ENCODE measurements at regions not wholly inside any gene's neighbourhood (a gene's known extent, or its start where the extent isn't known, plus 50 kb on each side); places are given as distances from the start of the nearest gene placed in this dataset.

DNA sequence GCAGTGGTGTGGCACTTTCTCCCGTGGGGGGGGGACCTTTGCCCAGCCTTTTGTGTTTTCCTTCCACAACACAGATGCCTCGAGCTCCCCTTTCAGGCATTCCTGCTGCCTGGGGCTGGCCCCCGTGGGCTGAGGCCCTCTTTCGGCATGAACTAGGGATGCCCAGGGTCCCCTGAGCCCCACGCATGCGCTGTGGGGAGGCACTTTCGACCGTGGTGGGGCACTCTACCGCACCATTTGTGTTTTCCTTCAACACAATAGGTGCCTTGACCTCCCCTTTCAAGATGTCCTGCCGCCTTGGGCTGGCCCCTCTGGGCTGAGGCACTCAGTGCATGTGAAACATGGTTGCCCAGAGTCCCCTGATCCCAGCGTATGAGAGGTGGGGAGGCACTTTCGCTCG is 363.7 kb downstream of the ALG10 start:
- no peak for DNase-seq

DNA sequence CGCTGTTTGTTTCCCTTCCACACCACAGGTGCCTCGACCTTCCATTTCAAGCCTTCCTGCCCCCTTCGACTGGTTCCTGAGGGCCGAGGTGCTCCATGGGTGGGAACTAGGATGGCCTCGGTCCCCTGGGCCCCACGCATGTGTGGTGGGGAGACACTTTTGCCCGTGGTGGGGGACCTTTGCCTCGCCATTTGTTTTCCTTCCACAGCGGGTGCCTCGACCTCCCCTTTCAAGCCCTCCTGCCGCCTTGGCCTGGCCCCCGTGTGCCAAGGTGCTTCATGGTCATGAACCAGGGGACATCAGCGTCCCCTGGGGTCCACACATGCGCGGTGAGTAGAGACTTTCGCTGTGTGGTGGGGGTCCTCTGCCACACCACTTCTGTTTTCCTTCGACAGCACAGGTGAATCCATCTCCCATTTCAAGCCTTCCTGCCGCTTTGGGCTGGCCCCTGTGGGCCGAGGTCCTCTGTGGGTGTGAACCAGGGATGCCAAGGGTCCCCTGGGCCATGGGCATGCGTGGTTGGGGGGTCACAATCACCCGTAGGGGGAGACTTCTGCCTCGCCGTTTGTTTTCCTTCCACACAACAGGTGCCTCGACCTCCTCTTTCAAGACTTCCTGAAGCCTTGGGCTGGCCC is 364.4 kb downstream of the ALG10 start:
- no peak for DNase-seq

GRCh38 chr12:34387711-34388635 is 365.7 kb downstream of the ALG10 start:
- no peak for DNase-seq

- peak; percentile 37 for DNase-seq
These were observed 366.5 kb downstream of the ALG10 start for GRCh38 chr12:34388636-34389377.

DNA sequence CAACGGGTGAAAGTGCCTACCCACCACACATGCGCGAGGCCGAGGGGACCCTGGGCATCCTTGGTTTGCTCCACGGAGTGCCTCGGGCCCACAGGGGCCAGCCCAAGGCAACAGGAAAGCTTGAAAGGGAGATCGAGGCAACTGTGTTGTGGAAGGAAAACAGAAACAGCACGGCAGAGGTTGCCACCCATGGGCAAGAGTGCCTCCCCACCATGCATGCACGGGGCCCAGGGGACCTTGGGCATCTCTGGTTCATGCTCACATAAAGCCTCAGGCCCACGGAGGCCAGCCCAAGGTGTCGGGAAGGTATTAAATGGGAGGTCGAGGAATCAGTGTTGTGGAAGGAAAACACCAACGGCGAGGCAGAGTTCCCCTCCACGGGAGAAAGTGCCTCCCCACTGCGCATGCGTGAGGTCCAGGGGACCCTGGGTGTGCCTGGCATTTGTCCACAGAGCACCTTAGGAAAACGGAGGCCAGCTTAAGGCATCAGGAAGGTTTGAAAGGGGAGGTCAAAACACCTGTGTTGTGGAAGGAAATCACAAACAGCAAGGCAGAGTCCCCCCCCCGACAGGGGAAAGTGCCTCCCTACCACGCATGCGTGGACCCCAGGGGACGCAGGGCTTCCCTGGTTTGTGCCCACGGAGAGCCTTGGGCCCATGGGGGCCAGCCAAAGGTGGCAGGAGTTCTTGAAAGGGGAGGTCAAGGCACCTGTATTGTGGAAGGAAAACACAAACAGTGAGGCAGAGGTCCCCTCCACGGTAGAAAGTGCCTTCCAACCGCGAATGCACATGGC is 367.3 kb downstream of the ALG10 start:
- DNase-seq: peak; percentile 56

DNA sequence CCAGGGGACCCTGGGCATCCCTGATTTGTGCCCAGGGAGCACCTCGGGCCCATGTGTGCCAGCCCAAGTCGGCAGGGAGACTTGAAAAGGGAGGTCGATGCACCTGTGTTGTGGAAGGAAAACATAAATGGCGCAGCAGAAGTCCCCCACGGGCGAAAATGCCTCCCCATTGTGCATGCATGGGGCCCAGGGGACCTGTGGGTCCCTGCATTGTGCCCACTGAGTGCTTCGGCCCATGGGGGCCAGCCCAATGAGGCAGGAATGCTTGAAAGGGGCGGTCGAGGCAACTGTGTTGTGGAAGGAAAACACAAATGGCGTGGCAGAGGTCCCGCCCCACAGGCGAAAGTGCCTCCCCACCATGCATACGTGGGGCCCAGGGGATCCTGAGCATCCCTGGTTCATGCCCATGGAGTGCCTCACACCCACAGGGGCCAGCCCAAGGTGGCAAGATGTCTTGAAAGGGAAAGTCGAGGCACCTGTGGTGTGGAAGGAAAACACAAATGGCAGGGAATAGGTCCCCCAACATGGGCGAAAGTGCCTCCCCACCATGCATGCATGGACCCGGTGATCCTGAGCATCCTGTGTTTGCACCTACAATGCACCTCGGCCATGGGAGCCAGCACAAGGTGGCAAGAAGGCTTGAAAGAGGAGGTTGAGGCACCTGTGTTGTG is 368.0 kb downstream of the ALG10 start:
- DNase-seq: peak; percentile 58

DNA sequence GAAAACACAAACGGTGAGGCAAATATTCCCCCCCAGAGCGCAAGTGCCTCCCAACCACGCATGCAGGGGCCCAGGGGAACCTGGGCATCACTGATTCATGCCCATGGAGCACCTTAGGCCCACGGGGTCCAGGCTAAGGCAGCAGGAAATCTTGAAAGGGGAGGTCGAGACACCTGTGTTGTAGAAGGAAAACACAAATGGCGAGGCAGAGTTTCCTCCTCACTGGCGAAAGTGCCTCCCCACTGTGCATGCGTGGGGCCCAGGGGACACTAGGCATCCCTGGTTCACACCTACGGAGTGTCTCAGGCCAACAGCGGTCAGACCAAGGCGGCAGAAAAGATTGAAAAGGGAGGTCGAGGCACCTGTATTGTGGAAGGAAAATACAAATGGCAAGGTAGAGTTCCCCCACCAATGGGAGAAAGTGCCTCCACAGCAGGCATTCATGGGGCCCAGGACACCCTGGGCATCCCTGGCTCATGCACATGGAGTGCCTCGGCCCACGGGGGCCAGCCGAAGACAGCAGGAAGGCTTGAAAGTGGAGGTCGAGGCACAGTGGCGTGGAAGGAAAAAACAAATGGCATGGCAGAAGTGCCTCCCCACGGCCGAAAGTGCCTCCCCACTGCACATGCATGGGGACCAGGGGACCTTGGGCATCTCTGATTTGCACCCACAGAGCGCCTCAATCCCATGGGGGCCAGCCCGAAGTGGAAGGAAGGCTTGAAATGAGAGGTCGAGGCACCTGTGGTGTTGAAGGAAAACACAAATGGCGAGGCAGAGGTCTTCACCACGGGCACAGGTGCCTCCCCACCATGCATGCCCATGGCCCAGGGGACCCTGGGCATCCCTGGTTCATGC is 368.8 kb downstream of the ALG10 start:
- DNase-seq: peak; percentile 46

GRCh38 chr12:34391771-34392581 is 369.7 kb downstream of the ALG10 start:
- peak; percentile 39 for DNase-seq

- DNase-seq: peak; percentile 41
These were observed 370.4 kb downstream of the ALG10 start for GRCh38 chr12:34392741-34393085.

DNA sequence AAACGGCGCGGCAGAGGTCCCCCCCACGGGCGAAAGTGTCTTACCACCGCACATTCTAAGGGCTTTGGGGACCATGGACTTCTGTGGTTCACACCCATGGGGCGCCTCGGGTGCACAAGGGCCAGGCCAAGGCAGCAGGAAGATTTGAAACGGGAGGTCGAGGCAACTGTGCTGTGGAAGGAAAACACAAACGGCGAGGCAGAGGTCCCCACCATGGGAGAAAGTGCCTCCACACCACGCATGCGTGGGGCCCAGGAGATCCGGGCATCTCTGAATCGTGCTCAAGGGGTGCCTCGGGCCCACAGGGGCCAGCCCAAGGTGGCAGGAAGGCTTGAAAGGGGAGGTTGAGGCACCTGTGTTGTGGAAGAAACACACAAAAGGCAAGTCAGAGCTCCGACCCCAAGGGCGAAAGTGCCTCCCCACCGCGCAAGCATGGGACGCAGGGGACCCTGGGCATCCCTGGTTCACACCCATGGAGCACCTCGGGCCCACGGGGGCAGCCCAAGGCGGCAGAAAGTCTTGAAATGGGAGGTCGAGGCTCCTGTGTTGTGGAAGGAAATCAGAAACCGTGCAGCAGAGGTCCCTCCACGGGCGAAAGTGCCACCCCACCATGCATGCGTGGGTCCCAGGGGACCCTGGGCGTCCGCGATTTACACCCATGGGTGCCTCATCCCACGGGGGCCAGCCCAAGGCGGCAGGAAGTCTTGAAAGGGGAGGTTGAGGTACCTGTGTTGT is 371.0 kb downstream of the ALG10 start:
- peak; percentile 58 for DNase-seq

GRCh38 chr12:34393821-34394150 is 371.5 kb downstream of the ALG10 start:
- DNase-seq: peak; percentile 38

GRCh38 chr12:34394211-34395055 is 372.1 kb downstream of the ALG10 start:
- peak; percentile 59 for DNase-seq

DNA sequence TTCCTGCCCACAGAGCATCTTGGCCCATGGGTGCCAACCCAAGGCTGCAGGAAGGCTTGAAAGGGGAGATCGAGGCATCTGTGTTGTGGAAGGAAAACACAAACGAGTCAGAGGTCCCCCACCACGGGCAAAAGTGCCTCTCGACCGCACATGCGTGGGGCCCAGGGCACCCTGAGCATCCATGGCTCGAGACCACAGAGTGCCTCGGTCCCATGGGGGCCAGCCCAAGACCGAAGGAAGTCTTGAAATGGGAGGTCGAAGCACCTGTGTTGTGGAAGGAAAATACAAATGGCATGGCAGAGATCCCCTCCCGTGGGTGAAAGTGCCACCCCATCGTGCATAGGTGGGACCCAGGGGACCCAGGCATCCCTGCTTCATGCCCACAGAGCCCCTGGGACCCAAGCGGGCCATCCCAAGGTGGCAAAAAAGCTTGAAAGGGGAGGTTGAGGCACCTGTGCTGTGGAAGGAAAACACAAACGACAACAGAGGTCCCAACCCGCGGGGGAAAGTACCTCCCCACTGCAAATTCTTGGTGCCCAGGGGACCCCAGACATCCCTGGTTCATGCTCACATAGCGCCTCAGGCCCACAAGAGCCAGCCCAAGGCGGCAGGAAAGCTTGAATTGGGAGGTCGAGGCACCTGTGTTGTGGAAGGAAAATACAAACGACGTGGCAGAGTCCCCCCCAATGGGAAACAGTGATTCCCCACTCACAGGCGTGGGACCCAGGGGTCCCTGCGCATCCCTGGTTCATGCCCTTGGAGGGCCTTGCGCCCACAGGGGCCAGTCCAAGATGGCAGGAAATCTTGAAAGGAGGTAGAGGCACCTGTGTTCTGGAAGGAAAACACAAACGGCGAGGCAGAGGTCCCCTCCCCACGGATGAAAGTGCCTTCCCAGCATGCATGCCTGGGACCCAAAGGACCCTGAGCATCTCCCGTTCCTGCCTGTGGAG is 373.0 kb downstream of the ALG10 start:
- peak; percentile 52 for DNase-seq

- DNase-seq: peak; percentile 47
These were observed 373.9 kb downstream of the ALG10 start for GRCh38 chr12:34396006-34396860.

- DNase-seq: peak; percentile 58
These were observed 374.7 kb downstream of the ALG10 start for GRCh38 chr12:34396861-34397590.

All from activated effector memory CD4-positive, alpha-beta T cell treated with anti-CD3 and anti-CD28 coated beads, Interleukin-2, amount 50 U/mL, for 16 hours (primary cell).